ENCODE measurements at regions not wholly inside any gene's neighbourhood (a gene's known extent, or its start where the extent isn't known, plus 50 kb on each side); places are given as distances from the start of the nearest gene placed in this dataset.

- intact Hi-C loops (cut with micrococcal nuclease), result no loop called here
- Mint-ChIP-seq H3K4me1 (no peaks in the 10 kb centered on the region), H3K4me3 (no peak overlapping the region)
Measured at GRCh38 chr16:51201604-51202003, 50.5 kb upstream of the SALL1 start.

More at GRCh38 chr16:51201604-51202003, 50.5 kb upstream of the SALL1 start:
- H3K36me3 Mint-ChIP-seq, result no peaks in the 10 kb centered on the region
- H3K27ac Mint-ChIP-seq, result no peak overlapping the region
- H3K9me3 Mint-ChIP-seq, result peaks cover 2 to 42% (median 19%) of the 10 kb centered on the region in 8 donors
- no peaks in the 10 kb centered on the region for H3K4me1 ChIP-seq (ENCODE audit: insufficient read depth, low read length)
- no peaks in the 10 kb centered on the region for H3K9me3 ChIP-seq (ENCODE audit: control insufficient read depth in 1 of 2, low read length in 2 of 2)
- no peak overlapping the region for H3K4me3 ChIP-seq (ENCODE audit: low read length in 2 of 2)
- DNase-seq, result no peak
- ChIA-PET POLR2A (ENCODE audit: partially characterized antibody) (no interaction called here), CTCF (ENCODE audit: partially characterized antibody) (no interaction called here)
- no peaks in the 10 kb centered on the region for H3K36me3 ChIP-seq (ENCODE audit: insufficient read depth, low read length)
- no peaks in the 10 kb centered on the region for H3K27me3 ChIP-seq (ENCODE audit: insufficient read depth, low read length)
- H3K27ac ChIP-seq (ENCODE audit: low read depth, low read length), result no peak overlapping the region
- H3K27me3 Mint-ChIP-seq, result peaks cover 0 to 5% of the 10 kb centered on the region in 2 donors

All from CD4-positive, alpha-beta memory T cell (primary cell).